Neural crest cell (in vitro differentiated cells): ENCODE measurements at regions not wholly inside any gene's neighbourhood (a gene's known extent, or its start where the extent isn't known, plus 50 kb on each side); places are given as distances from the start of the nearest gene placed in this dataset.

Experiments used
- DNase-seq: peaks from one replicate; pipeline ENCODE4 v3.0.0; 2021; ENCODE audit warnings: low read depth, mixed read lengths, low spot score
- H3K27ac Mint-ChIP-seq: one replicate; pipeline ENCODE4 v1.8.0; 2021; ENCODE audit warnings: mild to moderate bottlenecking, mixed read lengths; ENCODE audit not compliant: unreplicated experiment
- H3K27me3 Mint-ChIP-seq: 2 replicates; pipeline ENCODE4 v1.8.0; 2021; ENCODE audit warnings: low read depth, mild to moderate bottlenecking, mixed read lengths
- H3K36me3 Mint-ChIP-seq: 2 replicates; pipeline ENCODE4 v1.8.0; 2021; ENCODE audit warnings: low read depth, mild to moderate bottlenecking, mixed read lengths
- H3K4me1 Mint-ChIP-seq: 2 replicates; pipeline ENCODE4 v1.8.0; 2021; ENCODE audit warnings: mixed read lengths
- H3K4me3 Mint-ChIP-seq: one replicate; pipeline ENCODE4 v1.8.0; 2021; ENCODE audit warnings: mild to moderate bottlenecking, mixed read lengths
- H3K9me3 Mint-ChIP-seq: 2 replicates; pipeline ENCODE4 v1.8.0; 2021; ENCODE audit warnings: mixed read lengths
- CTCF ChIP-seq: fragments of 200-600 bp; sonication (generic); conservative IDR thresholded peaks from 2 replicates; pipeline ENCODE4 v1.5.0; 2021; ENCODE audit warnings: antibody characterized with exemption, mild to moderate bottlenecking

DNA sequence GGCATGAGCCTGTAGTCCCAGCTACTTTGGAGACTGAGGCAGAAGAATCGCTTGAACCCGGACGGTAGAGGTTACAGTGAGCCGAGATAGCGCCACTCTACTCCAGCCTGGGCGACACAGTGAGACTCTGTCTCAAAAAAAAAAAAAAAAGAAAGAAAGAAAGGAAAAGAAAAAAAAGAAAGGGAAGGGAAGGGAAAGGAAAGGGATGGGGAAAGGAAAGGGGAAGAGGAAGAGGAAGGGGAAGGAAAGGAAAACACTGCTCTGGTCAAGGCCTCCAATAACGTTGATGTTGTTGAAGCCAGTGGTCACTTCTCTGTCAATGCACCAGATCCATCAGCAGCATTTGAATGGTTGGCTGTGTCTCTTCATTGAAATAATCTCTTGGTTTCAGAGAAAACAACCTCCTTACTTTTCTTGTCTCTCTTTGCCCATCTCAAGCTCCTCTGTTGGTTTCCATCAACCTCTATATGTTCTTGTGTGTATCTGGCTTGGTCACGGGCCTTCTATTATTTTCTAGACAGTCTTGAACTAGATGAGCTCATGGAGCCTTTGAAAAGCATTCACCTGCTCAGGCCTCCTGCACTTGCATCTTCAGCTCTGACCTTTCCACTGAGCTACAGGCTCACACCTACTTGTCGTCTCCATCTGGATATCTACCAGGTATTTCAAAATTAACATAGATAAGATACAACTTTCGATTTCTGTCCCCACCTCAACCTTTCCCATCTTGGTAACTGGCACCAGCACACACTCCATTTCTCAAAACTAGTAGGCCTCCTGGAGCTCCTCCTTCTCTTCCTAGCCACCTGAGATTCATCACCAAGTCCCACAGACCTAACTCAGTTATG is 69.4 kb upstream of the LAPTM4A start:
- Mint-ChIP-seq H3K27me3 (peaks cover 8% of the 10 kb centered on the region), H3K36me3 (no peaks in the 10 kb centered on the region), H3K27ac (peak overlapping the region; percentile 9), H3K9me3 (no peaks in the 10 kb centered on the region), H3K4me3 (no peak overlapping the region), H3K4me1 (no peaks in the 10 kb centered on the region)
- no peak for TF ChIP-seq CTCF
- no peak for DNase-seq

GRCh38 chr2:20118051-20118450 is 66.6 kb upstream of the LAPTM4A start:
- Mint-ChIP-seq H3K4me3 (no peak overlapping the region), H3K36me3 (no peaks in the 10 kb centered on the region), H3K27ac (no peak overlapping the region), H3K4me1 (no peaks in the 10 kb centered on the region), H3K9me3 (no peaks in the 10 kb centered on the region), H3K27me3 (peaks cover 8% of the 10 kb centered on the region)
- DNase-seq = no peak
- TF ChIP-seq CTCF = no peak

DNA sequence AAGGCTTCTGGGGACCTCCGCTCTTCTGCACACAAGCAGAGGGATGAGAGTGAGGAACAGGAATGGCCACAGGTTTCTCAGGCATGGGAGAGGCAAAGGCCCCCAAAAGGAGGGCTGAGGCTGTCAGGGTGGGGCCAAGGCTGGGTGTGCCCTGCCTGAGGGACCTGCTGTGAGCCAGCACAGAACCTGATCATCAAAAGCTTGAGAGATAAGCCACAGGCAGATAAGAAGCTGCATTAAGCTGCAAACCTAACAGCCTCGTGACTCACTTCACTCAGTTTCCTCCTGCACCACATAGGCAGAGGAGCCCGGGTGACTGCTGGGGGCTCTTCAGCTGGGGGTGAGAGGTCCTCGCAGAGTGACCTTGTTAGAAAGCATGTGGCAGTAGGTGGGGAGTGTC is 64.5 kb upstream of the LAPTM4A start:
- Mint-ChIP-seq H3K4me1 (no peaks in the 10 kb centered on the region), H3K36me3 (no peaks in the 10 kb centered on the region)

DNA sequence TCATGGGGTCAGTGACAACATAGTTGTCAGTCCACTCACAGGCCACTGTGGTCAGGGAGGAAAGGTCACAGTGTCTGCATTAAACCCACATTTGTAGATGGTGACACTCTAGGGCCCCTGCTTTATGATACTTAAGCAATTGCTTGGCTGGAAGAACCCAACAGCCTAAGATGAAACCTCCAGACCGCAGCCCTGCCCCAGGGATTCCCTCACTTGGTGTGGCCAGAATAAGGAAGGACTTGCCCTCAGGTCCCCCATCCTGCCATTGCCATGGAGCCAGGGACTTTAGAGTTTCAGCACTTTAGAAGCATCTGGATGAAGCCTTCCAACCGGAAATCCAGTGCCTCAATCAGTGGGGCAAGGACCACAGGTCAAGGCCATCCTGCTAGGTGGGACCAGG is 63.9 kb upstream of the LAPTM4A start:
- no peaks in the 10 kb centered on the region for H3K36me3 Mint-ChIP-seq

More for the DNA sequence above, 64.5 kb upstream of the LAPTM4A start:
- Mint-ChIP-seq H3K27me3 (no peaks in the 10 kb centered on the region), H3K27ac (no peak overlapping the region), H3K9me3 (no peaks in the 10 kb centered on the region), H3K4me3 (no peak overlapping the region)
- TF ChIP-seq CTCF = no peak
- DNase-seq = no peak

More for the DNA sequence above, 63.9 kb upstream of the LAPTM4A start:
- no peak for DNase-seq
- H3K4me3 Mint-ChIP-seq = no peak overlapping the region
- H3K9me3 Mint-ChIP-seq = no peaks in the 10 kb centered on the region
- H3K4me1 Mint-ChIP-seq = no peaks in the 10 kb centered on the region
- no peak for TF ChIP-seq CTCF
- no peak overlapping the region for H3K27ac Mint-ChIP-seq
- H3K27me3 Mint-ChIP-seq = no peaks in the 10 kb centered on the region
